ENCODE measurements at regions not wholly inside any gene's neighbourhood (a gene's known extent, or its start where the extent isn't known, plus 50 kb on each side); places are given as distances from the start of the nearest gene placed in this dataset.
"Not testable (repeated sequence)": the region's sequence is repeated elsewhere in the genome, so short reads cannot be mapped to it uniquely, and the experiment has no call there.

GRCh38 chr17:22044706-22045246 is 352.5 kb downstream of the KCNJ18 start:
- DNase-seq (ENCODE audit: low read depth, low spot score); CTCF ChIA-PET: not testable (repeated sequence)

GRCh38 chr17:22047521-22047920 is 355.2 kb downstream of the KCNJ18 start:
- CTCF ChIA-PET, POLR2A ChIA-PET: not testable (repeated sequence)

More at GRCh38 chr17:22044706-22045246, 352.5 kb downstream of the KCNJ18 start:
- H3K4me3 ChIP-seq (ENCODE audit: low read depth, low read length); POLR2A ChIA-PET: not testable (repeated sequence)

GRCh38 chr17:22048226-22048625 is 355.9 kb downstream of the KCNJ18 start:
- CTCF ChIA-PET; POLR2A ChIA-PET; DNase-seq (ENCODE audit: low read depth, low spot score); H3K4me3 ChIP-seq (ENCODE audit: low read depth, low read length): not testable (repeated sequence)

More at GRCh38 chr17:22047521-22047920, 355.2 kb downstream of the KCNJ18 start:
- DNase-seq (ENCODE audit: low read depth, low spot score); H3K4me3 ChIP-seq (ENCODE audit: low read depth, low read length): not testable (repeated sequence)

GRCh38 chr17:22050766-22051165 is 358.4 kb downstream of the KCNJ18 start:
- DNase-seq (ENCODE audit: low read depth, low spot score); CTCF ChIA-PET: not testable (repeated sequence)

GRCh38 chr17:22052715-22053114 is 360.4 kb downstream of the KCNJ18 start:
- CTCF ChIA-PET, result not testable (repeated sequence)

More at GRCh38 chr17:22050766-22051165, 358.4 kb downstream of the KCNJ18 start:
- H3K4me3 ChIP-seq (ENCODE audit: low read depth, low read length); POLR2A ChIA-PET: not testable (repeated sequence)

GRCh38 chr17:22056566-22056965 is 364.2 kb downstream of the KCNJ18 start:
- DNase-seq (ENCODE audit: low read depth, low spot score); POLR2A ChIA-PET; CTCF ChIA-PET; H3K4me3 ChIP-seq (ENCODE audit: low read depth, low read length): not testable (repeated sequence)

More at GRCh38 chr17:22052715-22053114, 360.4 kb downstream of the KCNJ18 start:
- H3K4me3 ChIP-seq (ENCODE audit: low read depth, low read length); POLR2A ChIA-PET; DNase-seq (ENCODE audit: low read depth, low spot score): not testable (repeated sequence)

GRCh38 chr17:22075918-22076317 is 383.6 kb downstream of the KCNJ18 start:
- CTCF ChIA-PET; POLR2A ChIA-PET; DNase-seq (ENCODE audit: low read depth, low spot score); H3K4me3 ChIP-seq (ENCODE audit: low read depth, low read length): not testable (repeated sequence)

GRCh38 chr17:22088589-22088988 is 396.3 kb downstream of the KCNJ18 start:
- CTCF ChIA-PET; POLR2A ChIA-PET; DNase-seq (ENCODE audit: low read depth, low spot score); H3K4me3 ChIP-seq (ENCODE audit: low read depth, low read length): not testable (repeated sequence)

GRCh38 chr17:22090263-22090935 is 398.1 kb downstream of the KCNJ18 start:
- TF ChIP-seq CTCF (IDR thresholded peaks at IDR 0.05; ENCODE audit: insufficient read depth, low read length, missing control alignments), result no peak
- no peak for DNase-seq (ENCODE audit: low read depth, low spot score)
- ChIA-PET POLR2A (no interaction called here), CTCF (no interaction called here)
- no peak overlapping the region for H3K4me3 ChIP-seq (ENCODE audit: low read depth, low read length)

- CTCF ChIA-PET; DNase-seq (ENCODE audit: low read depth, low spot score); POLR2A ChIA-PET; H3K4me3 ChIP-seq (ENCODE audit: low read depth, low read length): not testable (repeated sequence)
These were observed 398.8 kb downstream of the KCNJ18 start for GRCh38 chr17:22091041-22091679.

- POLR2A ChIA-PET; CTCF ChIA-PET; H3K4me3 ChIP-seq (ENCODE audit: low read depth, low read length); DNase-seq (ENCODE audit: low read depth, low spot score): not testable (repeated sequence)
These were observed 399.5 kb downstream of the KCNJ18 start for GRCh38 chr17:22091840-22092239.

GRCh38 chr17:22095414-22095813 is 403.1 kb downstream of the KCNJ18 start:
- CTCF ChIA-PET; H3K4me3 ChIP-seq (ENCODE audit: low read depth, low read length); DNase-seq (ENCODE audit: low read depth, low spot score); POLR2A ChIA-PET: not testable (repeated sequence)

GRCh38 chr17:22099633-22100032 is 407.3 kb downstream of the KCNJ18 start:
- H3K4me3 ChIP-seq (ENCODE audit: low read depth, low read length); CTCF ChIA-PET; DNase-seq (ENCODE audit: low read depth, low spot score); POLR2A ChIA-PET: not testable (repeated sequence)
